HG03521 (cell line): ENCODE measurements at regions not wholly inside any gene's neighbourhood (a gene's known extent, or its start where the extent isn't known, plus 50 kb on each side); places are given as distances from the start of the nearest gene placed in this dataset.
"Not testable (repeated sequence)": the region's sequence is repeated elsewhere in the genome, so short reads cannot be mapped to it uniquely, and the experiment has no call there.

ENCODE experiments used
- ATAC-seq: cut with Tn5 transposase; IDR thresholded peaks from one replicate; pipeline ENCODE4 v1.9.1; 2021; ENCODE audit warnings: mild to moderate bottlenecking, moderate library complexity; ENCODE audit not compliant: unreplicated experiment

- no peak for ATAC-seq
Measured at GRCh38 chr10:31179091-31179680, 139.8 kb upstream of the ZEB1 start.

- ATAC-seq, result no peak
Measured at GRCh38 chr10:31186225-31187000, 132.6 kb upstream of the ZEB1 start.

- no peak for ATAC-seq
Measured at GRCh38 chr10:31187182-31187581, 131.8 kb upstream of the ZEB1 start.

GRCh38 chr10:31187607-31188210 is 131.3 kb upstream of the ZEB1 start:
- no peak for ATAC-seq

GRCh38 chr10:31188792-31189406 is 130.1 kb upstream of the ZEB1 start:
- no peak for ATAC-seq

GRCh38 chr10:31190488-31190887 is 128.5 kb upstream of the ZEB1 start:
- ATAC-seq, result no peak

GRCh38 chr10:31192475-31192874 is 126.5 kb upstream of the ZEB1 start:
- ATAC-seq, result no peak

- ATAC-seq, result no peak
Measured at GRCh38 chr10:31194986-31195385, 124.0 kb upstream of the ZEB1 start.

GRCh38 chr10:31197886-31198285 is 121.1 kb upstream of the ZEB1 start:
- no peak for ATAC-seq

GRCh38 chr10:31204090-31204489 is 114.9 kb upstream of the ZEB1 start:
- ATAC-seq, result no peak

- ATAC-seq, result no peak
Measured at GRCh38 chr10:31207636-31208035, 111.4 kb upstream of the ZEB1 start.

- no peak for ATAC-seq
Measured at GRCh38 chr10:31209478-31209877, 109.5 kb upstream of the ZEB1 start.

GRCh38 chr10:31210190-31210589 is 108.8 kb upstream of the ZEB1 start:
- no peak for ATAC-seq

GRCh38 chr10:31213959-31214358 is 105.1 kb upstream of the ZEB1 start:
- no peak for ATAC-seq

- no peak for ATAC-seq
Measured at GRCh38 chr10:31215052-31215451, 104.0 kb upstream of the ZEB1 start.

GRCh38 chr10:31219306-31219705 is 99.7 kb upstream of the ZEB1 start:
- no peak for ATAC-seq

- not testable (repeated sequence) for ATAC-seq
Measured at GRCh38 chr10:31228780-31229179, 90.2 kb upstream of the ZEB1 start.

- ATAC-seq, result no peak
Measured at GRCh38 chr10:31239961-31240360, 79.1 kb upstream of the ZEB1 start.

GRCh38 chr10:31242902-31243301 is 76.1 kb upstream of the ZEB1 start:
- no peak for ATAC-seq

GRCh38 chr10:31251118-31251517 is 67.9 kb upstream of the ZEB1 start:
- ATAC-seq, result not testable (repeated sequence)

- no peak for ATAC-seq
Measured at GRCh38 chr10:31253237-31253636, 65.8 kb upstream of the ZEB1 start.
